HPDE6-E6E7 (cell line): ENCODE measurements at regions not wholly inside any gene's neighbourhood (a gene's known extent, or its start where the extent isn't known, plus 50 kb on each side); places are given as distances from the start of the nearest gene placed in this dataset.
"Not testable (repeated sequence)": the region's sequence is repeated elsewhere in the genome, so short reads cannot be mapped to it uniquely, and the experiment has no call there.

Source experiments
- DNase-seq: peaks from one replicate; pipeline ENCODE4 v3.0.0; 2011; ENCODE audit warnings: missing footprints; ENCODE audit errors: extremely low spot score

GRCh38 chr10:34908481-34908880, 93.4 kb upstream of the PARD3 start:
- no peak for DNase-seq

- DNase-seq, result no peak
Observed at GRCh38 chr10:34907743-34908430, 92.8 kb upstream of the PARD3 start.

GRCh38 chr10:34906067-34906965, 91.2 kb upstream of the PARD3 start:
- DNase-seq, result peak; percentile 7

GRCh38 chr10:34905200-34905927, 90.3 kb upstream of the PARD3 start:
- DNase-seq, result no peak

- no peak for DNase-seq
Observed at GRCh38 chr10:34904191-34904590, 89.1 kb upstream of the PARD3 start.

- DNase-seq, result no peak
Observed at GRCh38 chr10:34899161-34899560, 84.1 kb upstream of the PARD3 start.

- DNase-seq, result no peak
Observed at GRCh38 chr10:34895977-34896376, 80.9 kb upstream of the PARD3 start.

- not testable (repeated sequence) for DNase-seq
Observed at GRCh38 chr10:34895046-34895445, 80.0 kb upstream of the PARD3 start.

- not testable (repeated sequence) for DNase-seq
Observed at GRCh38 chr10:34892521-34892920, 77.4 kb upstream of the PARD3 start.

GRCh38 chr10:34890939-34891338, 75.8 kb upstream of the PARD3 start:
- no peak for DNase-seq

GRCh38 chr10:34889004-34889869, 74.1 kb upstream of the PARD3 start:
- DNase-seq, result no peak

GRCh38 chr10:34886906-34887642, 72.0 kb upstream of the PARD3 start:
- DNase-seq, result no peak

- DNase-seq, result no peak
Observed at GRCh38 chr10:34885898-34886297, 70.8 kb upstream of the PARD3 start.

- DNase-seq, result no peak
Observed at GRCh38 chr10:34885011-34885410, 69.9 kb upstream of the PARD3 start.

GRCh38 chr10:34884272-34884952, 69.3 kb upstream of the PARD3 start:
- peak; percentile 2 for DNase-seq

GRCh38 chr10:34880817-34881216, 65.7 kb upstream of the PARD3 start:
- DNase-seq, result no peak

- not testable (repeated sequence) for DNase-seq
Observed at GRCh38 chr10:34878651-34879050, 63.6 kb upstream of the PARD3 start.

GRCh38 chr10:34875061-34875460, 60.0 kb upstream of the PARD3 start:
- DNase-seq, result no peak

GRCh38 chr10:34872820-34873219, 57.7 kb upstream of the PARD3 start:
- no peak for DNase-seq
